GM12874 (cell line): ENCODE measurements at regions not wholly inside any gene's neighbourhood (a gene's known extent, or its start where the extent isn't known, plus 50 kb on each side); places are given as distances from the start of the nearest gene placed in this dataset.

Source experiments
- CTCF ChIP-seq: IDR thresholded peaks from 2 replicates; pipeline ENCODE4 v1.5.1; 2011; ENCODE audit warnings: low read depth, mild to moderate bottlenecking, control low read depth, low read length, moderate library complexity; ENCODE audit not compliant: insufficient read depth

- TF ChIP-seq CTCF: no peak
Observed at GRCh38 chr3:109702976-109703375, 365.6 kb upstream of the DPPA4 start.

DNA sequence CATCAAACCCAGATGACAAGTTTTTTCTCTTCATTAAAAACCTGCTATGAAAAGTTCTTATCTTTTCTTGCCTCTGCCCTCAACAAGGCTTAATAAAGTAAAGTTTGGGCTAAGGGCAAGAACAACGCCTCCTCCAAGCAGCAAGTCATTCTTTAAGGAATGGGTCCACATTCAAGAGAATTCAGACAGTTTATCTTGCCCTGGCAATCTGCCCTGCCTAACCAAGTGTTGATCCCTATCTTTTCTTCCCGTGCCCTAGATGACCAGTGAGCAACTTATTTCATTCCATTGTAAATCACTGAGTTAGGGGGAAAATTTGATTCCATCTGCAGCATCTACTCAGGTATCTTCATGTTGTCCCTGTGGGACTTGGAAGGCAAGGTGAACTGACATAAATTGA, 370.3 kb upstream of the DPPA4 start:
- TF ChIP-seq CTCF: no peak

GRCh38 chr3:109713288-109713687, 375.9 kb upstream of the DPPA4 start:
- TF ChIP-seq CTCF: no peak

GRCh38 chr3:109715707-109716106, 378.4 kb upstream of the DPPA4 start:
- no peak for TF ChIP-seq CTCF

GRCh38 chr3:109718850-109719249, 381.5 kb upstream of the DPPA4 start:
- TF ChIP-seq CTCF: no peak

GRCh38 chr3:109728861-109729494, 391.6 kb upstream of the DPPA4 start:
- TF ChIP-seq CTCF: no peak

DNA sequence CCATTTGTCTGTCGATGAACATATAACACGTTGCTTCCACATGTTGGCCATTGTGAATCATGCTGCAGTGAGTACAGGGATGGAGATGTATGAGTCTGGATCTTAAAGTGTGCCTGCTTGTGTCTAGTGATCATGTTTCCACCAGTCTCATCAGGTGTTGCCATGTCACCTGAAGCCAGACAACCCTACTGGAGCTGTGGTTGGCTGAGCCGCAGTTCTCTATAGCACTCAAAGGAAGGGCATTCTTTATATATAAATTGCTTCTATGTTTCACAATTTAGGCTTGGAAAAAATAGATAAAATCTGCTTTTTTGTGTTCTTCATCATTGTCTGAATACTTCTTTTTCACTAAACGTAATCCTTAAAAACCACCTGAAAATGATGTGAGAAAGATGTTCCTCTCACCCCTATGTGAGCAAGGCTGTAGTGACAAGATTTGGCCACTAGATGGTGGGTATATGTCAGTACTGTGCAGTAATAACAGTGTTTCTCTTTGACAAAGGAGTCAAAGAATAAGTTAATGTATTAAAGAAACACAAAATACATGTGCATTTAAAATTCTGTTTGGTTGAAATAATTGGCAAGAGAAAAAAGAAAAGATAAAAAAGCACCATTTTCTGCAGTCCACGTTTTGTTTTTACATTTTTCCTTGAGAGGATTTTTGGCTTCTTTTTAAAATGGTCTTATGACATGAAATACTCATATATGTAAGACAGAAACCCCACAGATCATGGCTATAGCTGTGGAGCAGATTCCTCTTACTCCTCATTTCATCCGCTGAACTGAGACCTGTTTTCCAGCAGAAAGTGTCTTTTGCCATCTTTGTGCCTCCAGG, 394.5 kb upstream of the DPPA4 start:
- TF ChIP-seq CTCF: peak; percentile 69; the same call in 1 of the 2 replicates
